WTC11 (cell line): ENCODE measurements at regions not wholly inside any gene's neighbourhood (a gene's known extent, or its start where the extent isn't known, plus 50 kb on each side); places are given as distances from the start of the nearest gene placed in this dataset.
"Not testable (repeated sequence)": the region's sequence is repeated elsewhere in the genome, so short reads cannot be mapped to it uniquely, and the experiment has no call there.

Experiments
- CTCF ChIP-seq: fragments of 200-600 bp; IDR thresholded peaks from 2 replicates; pipeline ENCODE4 v1.8.0; 2022; ENCODE audit warnings: antibody characterized with exemption
- E2F5 ChIP-seq: sonication (generic); formaldehyde crosslinking; IDR thresholded peaks from 2 replicates; pipeline ENCODE4 v1.8.1; 2022; ENCODE audit warnings: mild to moderate bottlenecking, moderate library complexity, missing genetic modification reagents
- NFATC4 ChIP-seq: fragments of 250-450 bp; sonication (Bioruptor Pico); IDR thresholded peaks from 2 replicates; pipeline ENCODE4 v1.9.0; 2021; ENCODE audit warnings: mild to moderate bottlenecking
- SMAD3 ChIP-seq: sonication (generic); formaldehyde crosslinking; IDR thresholded peaks from 2 replicates; pipeline ENCODE4 v1.8.0; 2022; ENCODE audit warnings: missing genetic modification reagents, mild to moderate bottlenecking, borderline replicate concordance
- TF ChIP-seq, protein P1 (sequence below): sonication (generic); formaldehyde crosslinking; IDR thresholded peaks from 2 replicates; pipeline ENCODE4 v1.8.1; 2023; ENCODE audit warnings: mild to moderate bottlenecking, moderate library complexity, missing genetic modification reagents

- not testable (repeated sequence) for TF ChIP-seq E2F5 (CRISPR knock-in tag); CTCF; NFATC4; SMAD3 (CRISPR knock-in tag)
- TF ChIP-seq, protein P1, sequence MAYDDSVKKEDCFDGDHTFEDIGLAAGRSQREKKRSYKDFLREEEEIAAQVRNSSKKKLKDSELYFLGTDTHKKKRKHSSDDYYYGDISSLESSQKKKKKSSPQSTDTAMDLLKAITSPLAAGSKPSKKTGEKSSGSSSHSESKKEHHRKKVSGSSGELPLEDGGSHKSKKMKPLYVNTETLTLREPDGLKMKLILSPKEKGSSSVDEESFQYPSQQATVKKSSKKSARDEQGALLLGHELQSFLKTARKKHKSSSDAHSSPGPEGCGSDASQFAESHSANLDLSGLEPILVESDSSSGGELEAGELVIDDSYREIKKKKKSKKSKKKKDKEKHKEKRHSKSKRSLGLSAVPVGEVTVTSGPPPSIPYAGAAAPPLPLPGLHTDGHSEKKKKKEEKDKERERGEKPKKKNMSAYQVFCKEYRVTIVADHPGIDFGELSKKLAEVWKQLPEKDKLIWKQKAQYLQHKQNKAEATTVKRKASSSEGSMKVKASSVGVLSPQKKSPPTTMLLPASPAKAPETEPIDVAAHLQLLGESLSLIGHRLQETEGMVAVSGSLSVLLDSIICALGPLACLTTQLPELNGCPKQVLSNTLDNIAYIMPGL (CRISPR knock-in tag), result not testable (repeated sequence)
Measured at GRCh38 chr4:189602827-189603226, 337.8 kb upstream of the FRG1 start.
